HG03196 (cell line): ENCODE measurements at regions not wholly inside any gene's neighbourhood (a gene's known extent, or its start where the extent isn't known, plus 50 kb on each side); places are given as distances from the start of the nearest gene placed in this dataset.

Source experiments
- ATAC-seq: cut with Tn5 transposase; IDR thresholded peaks from one replicate; pipeline ENCODE4 v1.9.1; 2021; ENCODE audit not compliant: unreplicated experiment

GRCh38 chr6:21508753-21509152 lies 84.8 kb upstream of the SOX4 start:
- ATAC-seq: no peak

- ATAC-seq: no peak
These were observed 81.5 kb upstream of the SOX4 start for GRCh38 chr6:21511891-21512550.

GRCh38 chr6:21514288-21514687 lies 79.3 kb upstream of the SOX4 start:
- no peak for ATAC-seq

- no peak for ATAC-seq
These were observed 75.2 kb upstream of the SOX4 start for GRCh38 chr6:21518317-21518716.

GRCh38 chr6:21519642-21520041 lies 73.9 kb upstream of the SOX4 start:
- no peak for ATAC-seq

GRCh38 chr6:21521276-21521675 lies 72.3 kb upstream of the SOX4 start:
- ATAC-seq: no peak

- no peak for ATAC-seq
These were observed 71.3 kb upstream of the SOX4 start for GRCh38 chr6:21522143-21522747.

- ATAC-seq: no peak
These were observed 70.6 kb upstream of the SOX4 start for GRCh38 chr6:21522797-21523456.

GRCh38 chr6:21523652-21524051 lies 69.9 kb upstream of the SOX4 start:
- ATAC-seq: no peak

- ATAC-seq: no peak
These were observed 69.3 kb upstream of the SOX4 start for GRCh38 chr6:21524201-21524600.

- no peak for ATAC-seq
These were observed 66.6 kb upstream of the SOX4 start for GRCh38 chr6:21526974-21527373.

- no peak for ATAC-seq
These were observed 65.8 kb upstream of the SOX4 start for GRCh38 chr6:21527731-21528130.

- ATAC-seq: no peak
These were observed 64.1 kb upstream of the SOX4 start for GRCh38 chr6:21529431-21529830.

GRCh38 chr6:21531393-21531792 lies 62.2 kb upstream of the SOX4 start:
- ATAC-seq: no peak

- no peak for ATAC-seq
These were observed 59.9 kb upstream of the SOX4 start for GRCh38 chr6:21533678-21534077.

GRCh38 chr6:21536280-21536766 lies 57.2 kb upstream of the SOX4 start:
- ATAC-seq: no peak

GRCh38 chr6:21537637-21538036 lies 55.9 kb upstream of the SOX4 start:
- no peak for ATAC-seq

- no peak for ATAC-seq
These were observed 55.3 kb upstream of the SOX4 start for GRCh38 chr6:21538186-21538798.

GRCh38 chr6:21539621-21540100 lies 53.9 kb upstream of the SOX4 start:
- no peak for ATAC-seq
